ENCODE measurements at regions not wholly inside any gene's neighbourhood (a gene's known extent, or its start where the extent isn't known, plus 50 kb on each side); places are given as distances from the start of the nearest gene placed in this dataset.

- DNase-seq (ENCODE audit: low spot score), result peak; percentile 10
Measured at GRCh38 chr2:145323512-145323911, 803.6 kb upstream of the ZEB2 start.

GRCh38 chr2:145321344-145321743, 801.4 kb upstream of the ZEB2 start:
- DNase-seq (ENCODE audit: low spot score), result no peak

- DNase-seq (ENCODE audit: low spot score), result no peak
Measured at GRCh38 chr2:145316496-145316895, 796.6 kb upstream of the ZEB2 start.

- DNase-seq (ENCODE audit: low spot score), result no peak
Measured at GRCh38 chr2:145315053-145315452, 795.1 kb upstream of the ZEB2 start.

- no peak for DNase-seq (ENCODE audit: low spot score)
Measured at GRCh38 chr2:145314119-145314633, 794.3 kb upstream of the ZEB2 start.

GRCh38 chr2:145305889-145306288, 786.0 kb upstream of the ZEB2 start:
- DNase-seq (ENCODE audit: low spot score), result no peak

GRCh38 chr2:145304501-145304900, 784.6 kb upstream of the ZEB2 start:
- no peak for DNase-seq (ENCODE audit: low spot score)

- no peak for DNase-seq (ENCODE audit: low spot score)
Measured at GRCh38 chr2:145303536-145303935, 783.6 kb upstream of the ZEB2 start.

- no peak for DNase-seq (ENCODE audit: low spot score)
Measured at GRCh38 chr2:145302886-145303285, 783.0 kb upstream of the ZEB2 start.

GRCh38 chr2:145302451-145302850, 782.5 kb upstream of the ZEB2 start:
- DNase-seq (ENCODE audit: low spot score), result no peak

GRCh38 chr2:145299368-145299767, 779.4 kb upstream of the ZEB2 start:
- no peak for DNase-seq (ENCODE audit: low spot score)

GRCh38 chr2:145292166-145292565, 772.2 kb upstream of the ZEB2 start:
- DNase-seq (ENCODE audit: low spot score), result no peak

- no peak for DNase-seq (ENCODE audit: low spot score)
Measured at GRCh38 chr2:145290986-145291385, 771.1 kb upstream of the ZEB2 start.

GRCh38 chr2:145289946-145290345, 770.0 kb upstream of the ZEB2 start:
- no peak for DNase-seq (ENCODE audit: low spot score)

- no peak for DNase-seq (ENCODE audit: low spot score)
Measured at GRCh38 chr2:145288650-145289496, 769.0 kb upstream of the ZEB2 start.

GRCh38 chr2:145287736-145288135, 767.8 kb upstream of the ZEB2 start:
- DNase-seq (ENCODE audit: low spot score), result no peak

GRCh38 chr2:145286716-145287275, 766.9 kb upstream of the ZEB2 start:
- no peak for DNase-seq (ENCODE audit: low spot score)

GRCh38 chr2:145284551-145284950, 764.6 kb upstream of the ZEB2 start:
- DNase-seq (ENCODE audit: low spot score), result peak; percentile 9

GRCh38 chr2:145283131-145283530, 763.2 kb upstream of the ZEB2 start:
- no peak for DNase-seq (ENCODE audit: low spot score)

- DNase-seq (ENCODE audit: low spot score), result peak; percentile 5
Measured at GRCh38 chr2:145277922-145278321, 758.0 kb upstream of the ZEB2 start.

GRCh38 chr2:145273840-145274239, 753.9 kb upstream of the ZEB2 start:
- DNase-seq (ENCODE audit: low spot score), result no peak

GRCh38 chr2:145268931-145269330, 749.0 kb upstream of the ZEB2 start:
- DNase-seq (ENCODE audit: low spot score), result no peak

- no peak for DNase-seq (ENCODE audit: low spot score)
Measured at GRCh38 chr2:145267451-145267850, 747.5 kb upstream of the ZEB2 start.

- DNase-seq (ENCODE audit: low spot score), result no peak
Measured at GRCh38 chr2:145265244-145265643, 745.3 kb upstream of the ZEB2 start.

Measured in GM03348 (cell line).